NOMO-1 treated with DMSO at 0.1 percent for 48 hours (cell line): ENCODE measurements at regions not wholly inside any gene's neighbourhood (a gene's known extent, or its start where the extent isn't known, plus 50 kb on each side); places are given as distances from the start of the nearest gene placed in this dataset.

Experiments used
- DNase-seq: peaks from one replicate; lab custom pipeline; 2025; ENCODE audit not compliant: unreplicated experiment; lab: John Stamatoyannopoulos, UW

DNA sequence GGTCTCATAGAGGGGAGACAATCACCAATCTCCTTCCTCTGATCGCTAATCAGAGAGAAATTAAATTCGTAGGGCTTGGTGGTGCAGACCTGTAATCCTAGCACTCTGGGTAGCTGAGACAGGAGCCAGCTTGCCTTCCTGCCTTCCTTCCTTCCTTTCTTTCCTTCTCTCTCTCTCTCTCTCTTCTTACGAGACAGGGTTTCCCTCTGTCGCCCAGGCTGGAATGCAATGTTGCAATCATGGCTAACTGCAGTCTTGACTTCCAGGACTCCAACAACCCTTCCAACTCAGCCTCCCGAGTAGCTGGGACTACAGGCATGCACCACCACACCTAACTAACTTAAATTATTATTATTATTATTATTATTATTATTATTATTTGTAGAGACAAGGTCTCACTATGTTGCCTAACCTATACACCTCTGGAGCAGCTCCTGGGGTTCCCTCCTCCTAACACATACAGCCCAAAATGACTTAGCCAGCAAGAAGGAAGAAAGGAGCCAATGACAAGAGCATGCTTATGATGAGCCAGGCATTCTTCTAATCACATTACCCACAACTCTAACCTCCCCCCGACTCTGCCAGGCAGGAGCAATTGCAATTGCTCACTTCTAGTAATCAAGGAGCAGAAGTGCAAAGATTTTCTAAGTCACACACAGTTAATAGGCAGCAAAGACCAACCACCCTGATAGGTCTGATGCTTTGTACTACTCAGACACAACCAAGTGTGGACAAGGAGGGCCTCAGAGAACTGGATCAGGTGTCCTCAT, 105.4 kb upstream of the F3 start:
- DNase-seq, result no peak

DNA sequence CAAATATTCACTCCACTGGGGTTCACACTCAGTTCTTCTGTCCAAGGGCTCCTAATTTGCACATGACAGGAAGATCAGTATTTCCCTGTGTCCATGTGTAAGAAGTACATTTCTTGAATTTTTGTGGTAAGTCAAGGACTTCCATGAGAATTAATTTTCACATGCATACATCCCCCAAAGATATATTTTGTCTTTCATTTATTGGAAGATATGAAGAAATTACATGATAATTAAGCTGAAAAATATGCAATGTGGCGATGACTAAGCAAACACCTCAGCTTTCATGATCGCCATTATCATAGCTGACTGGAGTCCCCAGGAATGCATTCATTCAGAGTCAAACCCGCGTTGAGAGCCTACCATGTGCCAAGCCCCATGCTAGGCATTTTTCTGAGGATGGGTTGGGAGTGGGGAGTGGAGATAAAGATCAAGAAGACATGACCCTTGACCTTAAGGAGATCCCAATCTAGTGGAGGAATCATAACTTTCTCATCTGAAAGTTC, 104.6 kb upstream of the F3 start:
- DNase-seq, result no peak

DNA sequence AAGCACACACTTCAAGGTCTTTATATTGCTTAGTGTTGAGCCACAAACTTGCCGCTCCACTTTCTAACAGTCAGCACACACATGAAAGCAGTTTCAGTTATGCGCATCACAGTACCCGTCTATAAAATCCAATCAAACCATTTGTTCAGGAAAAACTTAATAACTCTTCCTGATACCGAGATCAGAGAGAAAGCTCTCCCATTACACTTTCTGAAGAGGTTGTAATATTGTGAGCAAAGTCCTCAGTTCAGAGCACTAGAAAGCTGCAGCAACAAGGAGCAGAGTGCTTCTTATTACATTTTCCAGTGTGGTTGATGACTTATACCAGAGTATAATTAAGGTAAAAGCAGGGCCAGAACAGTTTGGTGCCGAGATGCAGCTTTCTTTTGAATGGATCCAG, 102.8 kb upstream of the F3 start:
- no peak for DNase-seq

DNA sequence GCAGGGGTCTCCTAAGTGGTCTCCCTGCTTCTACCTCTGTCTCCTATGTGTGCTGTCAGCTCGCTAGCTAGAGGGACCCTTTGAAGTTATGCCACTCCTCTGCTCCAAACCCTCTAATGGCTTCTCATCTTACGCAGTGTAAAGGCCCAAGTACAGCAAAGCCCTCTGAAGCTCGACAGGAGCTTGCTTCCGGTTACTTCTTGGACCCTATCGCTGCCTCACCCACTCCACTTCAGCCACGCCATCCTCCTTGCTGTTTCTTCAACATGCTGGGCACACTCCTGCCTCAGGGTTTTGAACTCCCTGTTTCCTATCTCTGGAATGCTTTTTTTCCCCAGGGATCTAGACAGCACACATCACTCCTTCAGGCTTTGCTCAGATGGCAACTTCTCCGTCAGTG, 102.3 kb upstream of the F3 start:
- DNase-seq, result no peak

DNA sequence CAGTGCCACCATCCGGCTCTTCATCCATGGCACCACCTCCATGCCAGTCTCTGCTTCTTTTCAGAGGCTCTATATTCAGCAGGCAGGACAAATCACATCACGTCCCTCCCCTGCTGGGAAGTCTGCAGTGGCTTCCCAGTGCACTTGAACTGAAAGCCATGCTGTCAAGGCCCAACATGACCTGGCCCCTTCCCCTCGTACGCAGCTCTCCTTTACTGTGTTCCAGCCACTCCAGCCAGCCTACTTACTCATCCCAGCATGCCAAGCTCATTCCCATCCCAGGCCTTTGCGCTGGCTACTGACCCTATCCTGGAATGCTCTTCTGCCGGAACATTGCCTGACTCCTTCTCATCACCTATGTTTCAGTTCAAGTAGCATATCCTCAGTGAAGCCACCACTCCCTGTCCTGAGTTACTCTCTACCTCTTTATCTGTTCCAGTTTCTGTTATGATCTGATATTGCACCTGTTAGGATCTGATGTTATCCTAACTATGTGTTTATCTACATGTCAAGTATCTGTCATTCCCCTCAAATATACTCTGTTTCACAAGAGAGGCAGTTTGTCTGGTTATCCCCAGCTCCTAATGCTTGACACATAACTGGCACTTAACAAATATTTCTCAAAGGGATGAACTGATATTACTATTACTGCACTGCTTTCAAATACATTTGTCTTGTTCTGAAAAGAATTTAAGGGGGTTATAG, 101.2 kb upstream of the F3 start:
- DNase-seq, result no peak

DNA sequence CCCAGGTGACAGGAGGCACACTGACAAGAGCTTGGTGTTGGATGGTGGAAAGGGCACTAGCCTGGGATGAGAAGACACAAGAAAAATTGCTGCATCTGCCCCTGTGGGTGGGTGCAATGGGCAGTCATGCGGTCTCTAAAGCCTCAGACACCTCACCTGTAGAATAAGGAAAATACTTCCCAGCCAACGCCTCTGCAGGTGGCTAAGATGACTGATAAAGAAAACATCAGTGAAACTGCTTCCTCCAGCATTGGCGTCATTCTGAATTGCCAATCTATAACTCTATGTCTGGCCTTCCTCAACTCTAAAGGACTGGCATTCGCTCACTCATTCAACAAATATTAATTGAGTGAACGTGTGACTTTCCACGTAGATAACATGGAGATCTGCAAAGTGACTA, 100.4 kb upstream of the F3 start:
- no peak for DNase-seq

DNA sequence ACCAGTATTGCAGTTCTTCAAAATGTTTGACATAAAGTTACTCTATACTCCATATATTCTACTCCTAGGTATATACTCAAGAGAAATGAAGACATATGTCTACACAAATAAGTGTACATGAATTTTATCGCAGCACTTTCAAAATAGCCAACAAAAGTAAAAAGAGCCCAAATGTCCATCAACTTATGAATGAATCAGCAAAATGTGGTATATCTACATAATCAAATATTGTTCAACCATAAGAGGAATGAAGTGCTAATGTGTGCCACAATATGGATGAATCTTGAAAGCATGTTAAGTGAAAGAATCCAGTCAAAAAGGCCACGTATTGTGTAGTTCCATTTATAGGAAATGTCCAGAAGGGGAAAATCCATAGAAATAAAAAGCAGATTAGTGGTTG, 98.6 kb upstream of the F3 start:
- no peak for DNase-seq

DNA sequence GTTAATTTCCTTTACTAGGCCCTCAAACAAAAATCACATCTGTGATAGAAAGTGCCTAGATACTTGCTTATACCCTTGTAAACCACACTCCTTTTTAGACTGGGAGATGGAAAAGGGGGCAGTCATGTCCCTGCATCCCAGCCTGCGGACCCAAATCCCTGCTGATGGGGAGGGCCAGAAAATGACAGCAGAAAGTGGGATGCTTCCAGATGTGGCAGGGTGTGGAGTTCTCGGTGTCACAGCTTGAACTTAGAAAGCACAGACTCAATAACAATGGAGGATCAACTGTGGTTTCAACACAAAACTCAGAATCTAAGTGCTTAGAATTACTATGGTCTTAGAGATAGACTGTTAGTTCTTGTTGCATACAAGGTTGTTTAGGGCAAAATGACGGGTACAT, 95.6 kb upstream of the F3 start:
- DNase-seq, result no peak

DNA sequence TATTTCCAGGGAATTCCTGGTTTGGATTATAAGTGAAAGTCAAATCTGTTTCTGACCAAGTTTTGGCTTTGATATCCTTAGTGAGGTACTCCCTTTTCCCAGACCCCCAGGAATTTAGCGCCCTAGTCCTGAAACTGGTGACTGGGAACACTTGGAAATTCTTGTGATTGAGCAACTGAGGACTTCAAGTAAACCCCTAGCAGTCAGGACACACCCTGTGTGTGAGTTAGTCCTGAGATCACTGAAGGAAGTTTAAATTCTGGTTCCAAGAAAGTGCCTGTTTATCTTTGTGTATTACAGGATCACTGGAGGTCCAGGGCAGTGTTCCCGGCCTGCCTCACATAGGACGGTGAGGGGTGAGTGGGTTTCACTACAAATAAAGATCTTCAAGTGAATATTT, 95.1 kb upstream of the F3 start:
- DNase-seq, result no peak

DNA sequence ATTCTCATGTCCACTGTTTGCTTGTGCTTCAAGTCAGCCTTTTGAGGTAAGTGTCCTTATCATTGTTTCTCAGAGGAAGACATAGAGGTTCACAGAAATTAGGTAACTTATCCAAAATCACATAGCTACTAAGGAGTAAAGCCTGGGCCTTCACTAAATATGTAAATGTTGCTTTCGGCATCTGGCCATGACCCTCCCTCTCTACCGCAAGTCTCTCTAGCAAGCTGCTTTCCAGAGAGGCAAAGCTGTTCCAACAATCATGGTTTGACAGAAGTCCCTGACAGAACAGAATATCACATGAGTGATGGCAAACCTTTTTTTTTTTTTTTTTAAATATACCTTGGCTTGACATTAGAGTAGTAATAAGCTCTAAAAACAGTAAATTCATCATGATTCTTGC, 94.5 kb upstream of the F3 start:
- no peak for DNase-seq

DNA sequence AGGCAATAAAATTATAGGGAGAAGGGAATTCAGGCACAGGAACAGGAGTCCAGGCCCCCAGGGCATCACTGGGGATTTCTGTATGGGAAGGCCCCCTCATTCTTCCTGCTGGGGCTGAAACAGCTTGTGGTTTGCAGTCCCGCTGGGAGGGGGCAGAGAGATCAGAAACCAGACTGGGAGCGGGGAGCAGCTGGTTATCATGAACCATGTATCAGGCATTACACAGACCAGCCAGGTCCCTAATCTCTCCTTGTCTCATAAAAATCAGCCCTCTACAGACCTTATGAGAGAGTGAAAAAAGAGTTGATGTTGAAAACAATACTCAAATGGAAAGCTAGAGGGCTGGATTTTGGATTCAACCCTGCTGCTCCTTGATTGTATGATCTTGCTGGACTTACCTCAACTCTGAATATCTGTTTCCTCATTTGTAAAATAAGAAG, 93.4 kb upstream of the F3 start:
- DNase-seq, result no peak

DNA sequence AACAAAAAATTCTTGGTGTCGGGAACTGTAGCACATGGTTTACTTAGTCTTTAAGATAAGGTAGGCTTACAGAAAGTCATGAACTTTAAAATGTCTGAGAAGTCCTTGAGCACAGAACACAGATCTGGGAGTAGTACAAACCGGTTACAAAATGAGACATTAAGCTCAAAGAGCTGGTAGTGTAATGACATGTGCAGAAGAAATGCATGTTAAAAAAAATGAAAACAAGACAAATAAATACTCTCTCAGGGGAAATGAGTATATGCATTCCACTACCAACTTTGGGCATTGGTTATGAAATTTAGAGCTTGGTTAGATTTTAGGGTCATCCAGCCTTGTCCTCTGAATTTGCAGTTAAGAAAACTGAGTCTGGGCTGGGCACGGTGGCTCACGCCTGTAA, 91.5 kb upstream of the F3 start:
- DNase-seq, result no peak

DNA sequence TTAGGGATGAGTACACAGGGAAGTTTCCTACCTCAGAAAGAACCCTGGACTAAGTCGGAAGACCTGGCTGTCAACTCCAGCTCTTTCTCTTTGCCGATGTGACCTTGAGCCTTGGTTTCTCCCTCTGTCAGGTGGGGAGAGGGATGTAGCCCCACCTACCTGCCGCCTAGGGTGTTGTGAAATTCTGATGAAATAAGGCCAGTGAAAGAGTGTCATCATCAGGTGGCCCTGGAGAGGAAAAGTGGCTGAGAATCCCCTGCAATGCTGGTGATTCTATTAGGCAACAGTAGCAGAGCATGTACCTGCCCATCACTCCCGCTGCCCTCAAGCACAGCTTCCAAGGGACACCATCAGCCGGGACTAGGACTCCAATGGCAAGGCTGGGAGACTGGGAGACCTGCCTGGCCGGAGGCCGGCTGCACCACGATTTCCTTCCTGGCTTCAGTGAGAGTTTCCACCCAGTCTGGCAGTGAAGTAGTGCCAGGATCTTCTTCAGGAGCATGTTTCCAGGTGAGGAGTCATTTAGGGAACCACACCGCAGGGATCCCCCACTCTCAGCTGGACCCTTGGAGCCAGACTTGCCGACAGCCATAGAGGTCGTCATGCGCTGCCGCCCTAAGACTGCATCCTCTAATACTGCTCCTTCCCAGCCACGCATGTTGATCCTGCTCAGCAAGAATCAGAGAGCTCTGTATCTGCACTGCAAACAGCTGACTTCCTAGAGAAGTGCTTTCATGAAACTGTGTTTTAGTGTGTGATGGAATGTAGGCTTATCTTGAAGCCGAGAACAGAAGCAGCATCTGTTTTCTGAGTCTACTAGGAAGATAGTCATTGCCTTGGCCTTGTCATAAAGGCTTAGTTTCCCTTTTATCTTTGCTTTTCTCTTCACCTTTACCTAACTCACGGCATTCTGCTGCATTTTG, 88.0 kb upstream of the F3 start:
- no peak for DNase-seq

DNA sequence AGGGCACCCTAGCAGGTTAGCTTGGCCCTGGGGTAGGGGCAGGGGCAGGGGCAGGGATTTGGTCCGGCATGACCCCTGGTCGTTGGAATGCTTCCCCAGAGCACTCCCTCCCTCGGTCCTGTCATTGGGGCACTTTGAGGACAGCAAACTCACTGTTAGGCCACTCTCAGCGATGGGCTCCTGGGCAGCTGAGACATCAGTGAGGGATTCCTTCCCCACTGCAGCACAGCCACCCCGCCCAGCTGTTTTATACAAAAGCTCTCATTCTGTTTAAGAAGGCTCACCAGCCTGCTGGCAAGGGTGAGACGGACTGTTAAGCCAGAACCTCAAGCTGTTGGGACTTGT, 86.9 kb upstream of the F3 start:
- no peak for DNase-seq

DNA sequence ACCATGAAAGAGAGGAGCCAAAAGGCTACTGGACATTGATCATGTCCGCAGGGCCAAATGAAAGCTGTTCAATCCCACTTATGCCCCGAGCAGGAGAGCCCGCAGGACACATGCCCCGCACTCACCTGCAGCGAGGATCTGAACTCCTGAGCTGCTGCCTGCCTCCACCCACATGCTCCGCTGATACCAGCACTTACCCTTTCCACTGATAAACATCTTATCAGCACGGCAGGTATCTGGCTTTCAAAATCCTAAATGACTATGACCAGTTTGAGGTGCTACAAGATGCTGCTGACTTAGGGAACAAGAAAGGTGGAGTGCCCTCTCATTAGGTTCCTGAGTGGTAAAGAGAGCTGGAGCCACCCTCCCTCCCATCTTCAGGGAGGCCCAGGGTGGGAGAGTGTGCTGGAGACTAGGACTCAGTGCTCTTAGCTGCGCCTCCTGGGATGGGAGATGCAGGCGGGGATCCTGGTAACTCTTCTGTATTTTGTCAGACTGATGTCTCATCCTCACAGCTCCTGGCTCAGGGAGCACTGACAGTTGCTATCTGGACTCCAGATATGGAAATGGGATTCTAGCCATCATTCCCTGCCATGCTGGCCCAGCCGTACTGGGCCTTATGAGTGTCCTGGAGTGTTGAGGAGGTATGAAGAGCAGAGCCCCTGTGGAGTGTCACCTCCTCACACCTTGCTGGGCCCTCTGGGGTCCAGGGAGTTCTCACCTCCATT, 86.4 kb upstream of the F3 start:
- DNase-seq, result no peak

DNA sequence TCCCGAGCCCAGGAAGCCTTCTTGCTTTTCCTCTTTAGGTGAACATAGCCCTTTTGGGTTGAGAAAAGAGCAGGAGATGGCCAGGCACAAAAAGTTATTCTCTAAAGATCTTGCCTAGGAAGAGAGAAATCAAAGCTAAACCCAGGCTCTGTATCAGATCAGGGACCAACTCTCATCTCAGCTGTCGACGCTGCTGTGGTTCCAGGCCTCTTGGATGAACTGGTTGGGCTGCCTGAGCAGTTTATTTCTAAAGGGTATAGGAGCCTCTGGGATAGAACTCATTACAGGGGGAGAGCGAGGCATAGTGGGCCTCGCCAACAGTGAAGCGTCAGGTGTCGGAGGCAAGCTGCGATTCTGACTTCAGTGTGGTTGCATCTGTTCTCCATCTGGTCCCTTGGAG, 82.6 kb upstream of the F3 start:
- DNase-seq, result no peak

DNA sequence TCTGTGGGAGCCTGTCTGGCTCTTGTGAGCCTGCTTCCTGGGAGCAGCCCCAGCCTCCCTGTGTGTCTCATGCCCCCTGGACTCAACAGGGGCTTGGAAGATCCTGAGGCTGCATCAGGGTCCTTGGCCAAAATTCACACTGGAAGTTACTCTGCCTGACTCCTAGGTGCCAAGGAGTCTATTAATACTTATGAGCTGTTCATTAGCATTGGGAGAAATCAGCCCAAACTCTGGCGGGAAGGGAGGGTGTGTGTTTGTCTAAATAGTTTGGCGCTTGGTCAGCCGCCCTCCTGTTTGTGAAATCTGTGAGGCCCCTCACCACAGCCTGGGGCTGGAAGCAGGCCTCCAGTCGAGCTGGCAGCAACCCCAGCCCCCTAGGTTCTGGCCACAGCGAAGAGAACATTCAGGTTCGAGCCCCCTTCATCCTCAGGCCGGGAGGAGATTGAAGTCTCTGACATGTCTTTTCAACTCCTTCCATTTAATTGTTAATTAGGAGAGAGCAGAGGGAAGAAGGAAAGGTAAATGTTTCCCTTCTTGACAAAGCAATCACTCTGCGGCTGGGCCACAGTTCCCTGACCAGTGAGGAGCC, 82.1 kb upstream of the F3 start:
- DNase-seq, result no peak

DNA sequence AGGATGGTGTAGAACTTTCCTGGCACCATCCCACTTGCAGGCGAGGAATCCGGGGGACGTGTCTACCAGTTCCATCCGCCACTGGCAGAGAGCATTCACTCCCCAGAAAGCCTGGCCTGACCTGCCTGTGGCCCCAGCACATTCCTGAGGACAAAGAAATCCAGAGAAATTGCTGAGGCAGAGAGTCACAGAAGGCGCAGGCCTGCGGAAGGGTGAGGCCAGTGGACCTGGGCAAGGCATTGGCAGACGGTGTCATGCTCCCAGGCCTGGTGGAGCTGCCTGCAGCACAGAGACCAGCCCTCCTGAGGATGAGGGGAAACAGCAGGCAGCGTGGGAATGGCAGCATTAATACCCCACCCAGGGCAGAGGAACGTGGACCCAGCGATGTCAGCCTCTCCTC, 81.2 kb upstream of the F3 start:
- DNase-seq, result no peak

DNA sequence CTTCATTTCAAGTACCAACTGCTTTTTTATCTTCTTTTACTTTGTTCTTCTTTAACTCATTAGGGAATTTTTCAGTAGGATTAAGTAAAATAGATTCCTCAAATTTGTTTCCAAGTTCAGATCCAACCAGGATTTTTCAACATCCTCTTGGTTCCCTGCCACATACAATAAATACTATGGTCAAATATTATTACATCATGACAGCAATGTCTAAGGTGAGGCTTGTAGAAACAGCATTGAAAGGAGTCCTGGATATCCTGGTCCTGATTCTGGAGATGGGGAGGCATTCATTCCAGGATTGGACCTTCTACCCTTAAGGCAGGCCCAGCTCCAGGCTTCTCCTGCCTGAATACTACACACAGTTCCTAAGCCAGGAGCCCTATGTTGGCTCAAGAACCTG, 80.2 kb upstream of the F3 start:
- DNase-seq, result no peak

DNA sequence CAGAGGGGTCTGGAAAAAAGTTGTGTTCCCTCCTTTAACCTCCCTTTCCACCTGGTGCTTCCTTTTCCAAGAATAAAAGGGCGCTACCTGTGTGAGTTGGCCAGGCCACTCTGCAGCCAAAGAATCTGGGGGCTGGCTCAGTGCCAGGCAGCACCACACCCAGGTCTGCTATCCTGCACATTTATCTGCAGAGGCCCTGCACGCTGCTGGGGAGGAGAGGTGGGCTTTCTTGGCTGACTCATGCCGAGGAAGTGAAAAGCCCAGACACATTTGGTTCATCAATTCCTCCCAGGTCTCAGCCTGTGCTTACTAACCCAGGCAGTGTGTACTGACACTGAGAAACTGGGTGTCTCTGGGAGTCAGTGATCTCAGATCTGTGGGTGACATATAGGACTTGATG, 79.8 kb upstream of the F3 start:
- no peak for DNase-seq
